A549 (cell line): ENCODE measurements at regions not wholly inside any gene's neighbourhood (a gene's known extent, or its start where the extent isn't known, plus 50 kb on each side); places are given as distances from the start of the nearest gene placed in this dataset.

Experiments used
- ATAC-seq, 2 experiments: fragments of 200-7000 bp in 1 of 2; fragments of >200 bp in 1 of 2; cut with Nextera tagmentation in 1 of 2; cut with Tn5 transposase in 1 of 2; 3 replicates each; pipeline versions ENCODE4 v1.8.0 to v1.9.1; 2018 to 2020; ENCODE audit warnings: mild to moderate bottlenecking in 1 of 2, moderate library complexity in 1 of 2
- CTCF ChIA-PET: fragments of 300-600 bp; sonication (Branson Sonifier 250); formaldehyde crosslinking; extraction: SDS; loops from one replicate; lab custom pipeline; 2021; ENCODE audit warnings: antibody characterized with exemption, inconsistent platforms; lab: Yijun Ruan, JAX
- POLR2A ChIA-PET: fragments of 350-600 bp; formaldehyde crosslinking; extraction: SDS; loops from one replicate; lab custom pipeline; 2021; ENCODE audit warnings: antibody characterized with exemption, inconsistent platforms; lab: Yijun Ruan, JAX
- DNase-seq, 2 experiments: peaks; one replicate each; pipeline versions ENCODE4 v3.0.0 to v3.0.0-alpha.2; 2011 to 2016; ENCODE audit warnings: low read depth in 1 of 2, low spot score in 1 of 2
- FAIRE-seq: peaks from 2 replicates; lab custom pipeline; 2011; peaks lifted over from hg19 to GRCh38; lab: Jason Lieb, UNC
- H3K27ac ChIP-seq, 2 experiments: fragments of >200 bp; sonication (Bioruptor Twin); formaldehyde crosslinking; 3 replicates each; pipeline ENCODE4 v1.5.1; 2016 to 2017
- H3K4me1 ChIP-seq: fragments of >200 bp; sonication (Bioruptor Twin); formaldehyde crosslinking; 3 replicates; pipeline ENCODE4 v1.6.1; 2016
- H3K4me2 ChIP-seq: fragments of >200 bp; sonication (Bioruptor Twin); formaldehyde crosslinking; 3 replicates; pipeline ENCODE4 v1.6.1; 2016
- H3K4me3 ChIP-seq: fragments of >200 bp; sonication (Bioruptor Twin); formaldehyde crosslinking; 3 replicates; pipeline ENCODE4 v1.5.1; 2016
- H3K9me3 ChIP-seq: fragments of >200 bp; sonication (Bioruptor Twin); formaldehyde crosslinking; 3 replicates; pipeline ENCODE4 v1.6.1; 2016
- ATOH8 ChIP-seq: fragments of 250-450 bp; sonication (Bioruptor Pico); IDR thresholded peaks from 2 replicates; pipeline ENCODE4 v1.5.0; 2020; ENCODE audit warnings: low read depth, mild to moderate bottlenecking, moderate library complexity
- CHD4 ChIP-seq: fragments of 200-600 bp; sonication (generic); IDR thresholded peaks from 2 replicates; pipeline ENCODE4 v1.6.1; 2016; ENCODE audit warnings: antibody characterized with exemption, mild to moderate bottlenecking, borderline replicate concordance
- CTCF ChIP-seq: fragments of >200 bp; sonication (Bioruptor Twin); formaldehyde crosslinking; IDR thresholded peaks from 3 replicates; pipeline ENCODE4 v1.5.1; 2016
- EHMT2 ChIP-seq: fragments of 200-600 bp; sonication (generic); IDR thresholded peaks from 2 replicates; pipeline ENCODE4 v1.6.1; 2016; ENCODE audit warnings: antibody characterized with exemption, low read depth, mild to moderate bottlenecking, moderate library complexity
- ESRRA ChIP-seq: fragments of 150-350 bp; IDR thresholded peaks from 2 replicates; pipeline ENCODE4 v1.6.1; 2014; ENCODE audit warnings: mild to moderate bottlenecking, low read length, borderline replicate concordance
- FOSB ChIP-seq: fragments of 250-450 bp; sonication (Bioruptor Pico); IDR thresholded peaks from 2 replicates; pipeline ENCODE4 v1.5.0; 2020; ENCODE audit warnings: mild to moderate bottlenecking, moderate library complexity
- FOXS1 ChIP-seq: fragments of 250-450 bp; sonication (Bioruptor Pico); IDR thresholded peaks from 2 replicates; pipeline ENCODE4 v1.5.0; 2020; ENCODE audit warnings: mild to moderate bottlenecking, moderate library complexity
- GATA3 ChIP-seq: IDR thresholded peaks from 2 replicates; pipeline ENCODE4 v1.6.1; 2012; ENCODE audit warnings: borderline replicate concordance
- HDAC2 ChIP-seq: fragments of 200-600 bp; sonication (generic); IDR thresholded peaks from 2 replicates; pipeline ENCODE4 v1.6.1; 2016
- HES2 ChIP-seq: fragments of >200 bp; sonication (Bioruptor Twin); formaldehyde crosslinking; IDR thresholded peaks from 2 replicates; pipeline ENCODE4 v1.6.1; 2016
- HOXB5 ChIP-seq: fragments of 250-450 bp; sonication (Bioruptor Pico); IDR thresholded peaks from 2 replicates; pipeline ENCODE4 v1.5.0; 2020; ENCODE audit warnings: mild to moderate bottlenecking, moderate library complexity
- JUN ChIP-seq, 2 experiments: fragments of >200 bp; sonication (Bioruptor Twin); formaldehyde crosslinking; IDR thresholded peaks; 2 replicates in 1 of 2; 3 replicates in 1 of 2; pipeline ENCODE4 v1.6.1; 2016 to 2017
- MAFK ChIP-seq: fragments of 450-650 bp; IDR thresholded peaks from 2 replicates; pipeline ENCODE4 v1.6.1; 2014; ENCODE audit not compliant: partially characterized antibody
- MAZ ChIP-seq: fragments of 150-350 bp; IDR thresholded peaks from 2 replicates; pipeline ENCODE4 v1.6.1; 2014; ENCODE audit warnings: antibody characterized with exemption, low read depth, low read length, borderline replicate concordance
- MYC ChIP-seq: IDR thresholded peaks from 2 replicates; pipeline ENCODE4 v1.6.1; 2012; ENCODE audit warnings: mild to moderate bottlenecking, inconsistent platforms, low read length, improper control_type of control experiment, borderline replicate concordance
- NR3C1 ChIP-seq: fragments of >200 bp; sonication (Bioruptor Twin); formaldehyde crosslinking; IDR thresholded peaks from 3 replicates; pipeline ENCODE4 v1.6.1; 2017
- POLR2A ChIP-seq: IDR thresholded peaks from 2 replicates; pipeline ENCODE4 v1.6.1; 2012; ENCODE audit warnings: mild to moderate bottlenecking, low read length
- RAD21 ChIP-seq, 2 experiments: fragments of >200 bp in 1 of 2; sonication (Bioruptor Twin) in 1 of 2; formaldehyde crosslinking in 1 of 2; IDR thresholded peaks in 1 of 2; conservative IDR thresholded peaks in 1 of 2; 2 replicates in 1 of 2; 3 replicates in 1 of 2; pipeline ENCODE4 v1.6.1; 2012 to 2018; ENCODE audit warnings: inconsistent platforms in 1 of 2
- REST ChIP-seq: fragments of 200-600 bp; sonication (generic); IDR thresholded peaks from 2 replicates; pipeline ENCODE4 v1.6.1; 2016; ENCODE audit warnings: antibody characterized with exemption, mild to moderate bottlenecking, moderate library complexity
- RFX5 ChIP-seq: fragments of 450-650 bp; IDR thresholded peaks from 2 replicates; pipeline ENCODE4 v1.7.1; 2014; ENCODE audit warnings: antibody characterized with exemption, mild to moderate bottlenecking, moderate library complexity
- TFCP2L1 ChIP-seq: fragments of 250-450 bp; sonication (Bioruptor Pico); IDR thresholded peaks from 2 replicates; pipeline ENCODE4 v1.5.0; 2021; ENCODE audit warnings: mild to moderate bottlenecking
- TP53 ChIP-seq: fragments of 250-450 bp; sonication (Bioruptor Pico); IDR thresholded peaks from 2 replicates; pipeline ENCODE4 v1.5.0; 2021; ENCODE audit warnings: mild to moderate bottlenecking, moderate library complexity
- WGBS: methylation state at CpG from one replicate; pipeline ENCODE4 v1.1.6; 2017; ENCODE audit errors: missing lambda C conversion rate; 5-methylcytosine and 5-hydroxymethylcytosine counted together

GRCh38 chr7:14978687-14979086 lies 76.1 kb upstream of the DGKB start:
- no peak for TF ChIP-seq RFX5
- no peak for TF ChIP-seq MYC
- TF ChIP-seq CTCF, result no peak
- FAIRE-seq (no peak), DNase-seq (no peak), ATAC-seq (no peak)
- Histone ChIP-seq H3K4me1 (no peaks in the 10 kb centered on the region), H3K4me2 (no peak overlapping the region), H3K4me3 (no peak overlapping the region), H3K9me3 (no peaks in the 10 kb centered on the region), H3K27ac (no peak overlapping the region)
- ChIA-PET POLR2A (no interaction called here), CTCF (no interaction called here)
- 14% methylated on average over 3 of the region's 3 CpGs for WGBS

- WGBS, result 72% methylated on average over 5 of the region's 5 CpGs
- H3K27ac ChIP-seq, result no peak overlapping the region
- no peaks in the 10 kb centered on the region for H3K9me3 ChIP-seq
- no peak for DNase-seq
- CTCF ChIA-PET, result interaction anchor here (1.4 kb wide), 1 partner anchor 10 kb away, joined by 4 read pairs; no protein-coding TSS in a partner anchor
- POLR2A ChIA-PET, result no interaction called here
- H3K4me2 ChIP-seq, result no peak overlapping the region
- TF ChIP-seq POLR2A (no peak), HES2 (no peak), JUN (IDR thresholded peaks at IDR 0.05) (no peak), MAFK (no peak), ATOH8 (no peak), CHD4 (no peak), ESRRA (no peak), GATA3 (no peak), TP53 (no peak), FOSB (CRISPR knock-in tag) (no peak), HDAC2 (no peak), MYC (no peak), EHMT2 (no peak), TFCP2L1 (CRISPR knock-in tag) (no peak)
- no peak for ATAC-seq
- H3K4me3 ChIP-seq, result no peak overlapping the region
- no peak for FAIRE-seq
- H3K4me1 ChIP-seq, result no peaks in the 10 kb centered on the region
Observed at GRCh38 chr7:14974688-14975087, 72.1 kb upstream of the DGKB start.

GRCh38 chr7:14973712-14974428 lies 71.3 kb upstream of the DGKB start:
- ChIA-PET POLR2A (no interaction called here), CTCF (interaction anchor here (1.4 kb wide), 1 partner anchor 11 kb away, joined by 4 read pairs; no protein-coding TSS in a partner anchor)
- Histone ChIP-seq H3K9me3 (no peaks in the 10 kb centered on the region), H3K4me2 (no peak overlapping the region), H3K27ac (no peak overlapping the region), H3K4me1 (no peaks in the 10 kb centered on the region), H3K4me3 (no peak overlapping the region)
- TF ChIP-seq CTCF (no peak), MAZ (no peak), NR3C1 (no peak), RAD21 (conservative IDR thresholded peaks at IDR 0.05 in 1 of 2, IDR thresholded peaks at IDR 0.05 in 1 of 2) (no peak), HOXB5 (CRISPR knock-in tag) (no peak), REST (no peak), FOXS1 (CRISPR knock-in tag) (no peak)
- no peak for ATAC-seq
- FAIRE-seq, result no peak
- 26% methylated on average over 3 of the region's 3 CpGs for WGBS
- no peak for DNase-seq
